Osteocyte (in vitro differentiated cells): ENCODE measurements at regions not wholly inside any gene's neighbourhood (a gene's known extent, or its start where the extent isn't known, plus 50 kb on each side); places are given as distances from the start of the nearest gene placed in this dataset.

ENCODE experiments used
- DNase-seq: peaks from one replicate; pipeline ENCODE4 v3.0.0; 2021; ENCODE audit warnings: mixed read lengths; ENCODE audit not compliant: unreplicated experiment; ENCODE audit errors: extremely low spot score
- H3K27ac Mint-ChIP-seq: one replicate; pipeline ENCODE4 v1.8.0; 2021; ENCODE audit warnings: mild to moderate bottlenecking, mixed read lengths; ENCODE audit not compliant: unreplicated experiment
- H3K27me3 Mint-ChIP-seq: one replicate; pipeline ENCODE4 v1.8.0; 2021; ENCODE audit warnings: mixed read lengths; ENCODE audit not compliant: unreplicated experiment
- H3K36me3 Mint-ChIP-seq: one replicate; pipeline ENCODE4 v1.8.0; 2021; ENCODE audit warnings: mixed read lengths; ENCODE audit not compliant: unreplicated experiment
- H3K4me1 Mint-ChIP-seq: one replicate; pipeline ENCODE4 v1.8.0; 2021; ENCODE audit warnings: mixed read lengths; ENCODE audit not compliant: unreplicated experiment
- H3K4me3 Mint-ChIP-seq: one replicate; pipeline ENCODE4 v1.8.0; 2021; ENCODE audit warnings: mild to moderate bottlenecking, moderate library complexity, mixed read lengths; ENCODE audit not compliant: unreplicated experiment
- H3K9me3 Mint-ChIP-seq: one replicate; pipeline ENCODE4 v1.8.0; 2021; ENCODE audit warnings: mixed read lengths; ENCODE audit not compliant: unreplicated experiment
- CTCF ChIP-seq: fragments of 200-600 bp; sonication (generic); IDR thresholded peaks from 2 replicates; pipeline ENCODE4 v1.5.0; 2021; ENCODE audit warnings: antibody characterized with exemption, mild to moderate bottlenecking, moderate library complexity

DNA sequence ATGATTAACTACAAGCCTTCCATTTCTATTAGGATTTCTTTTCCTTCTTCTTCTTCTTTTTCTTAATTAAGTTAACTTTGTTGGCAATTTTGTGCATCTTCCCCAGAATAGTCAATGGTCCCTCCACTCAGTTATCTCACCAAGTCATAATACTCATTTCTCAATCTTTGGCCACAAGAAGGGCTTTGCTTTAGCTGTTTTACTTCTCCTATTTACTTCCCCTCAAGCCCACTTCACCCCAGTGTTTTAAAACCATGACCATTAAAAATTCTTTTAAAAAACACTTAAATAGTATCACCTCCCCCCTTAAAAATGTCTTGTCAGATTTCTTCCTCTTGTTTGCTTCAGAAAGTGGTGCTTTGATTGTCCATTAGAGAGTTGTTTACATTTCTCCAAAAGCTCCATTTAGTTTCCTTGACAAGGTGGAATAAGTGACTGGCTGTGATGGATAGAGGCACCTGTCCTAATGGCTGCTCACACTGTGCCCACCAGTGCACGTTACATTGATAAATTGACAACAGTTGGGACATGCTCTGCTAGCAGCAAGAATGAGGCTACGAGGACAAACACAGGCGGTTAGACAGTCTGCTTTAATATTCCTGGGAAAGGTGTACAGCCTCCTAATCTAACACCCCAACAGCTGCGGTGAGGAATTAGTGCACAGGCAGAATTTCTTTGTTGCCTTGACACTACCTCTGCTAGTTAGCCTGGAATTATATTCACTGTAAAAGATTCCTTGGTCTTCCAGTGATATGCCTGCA, 354.7 kb downstream of the LMO4 start:
- Mint-ChIP-seq H3K27me3 (no peaks in the 10 kb centered on the region), H3K4me3 (no peak overlapping the region), H3K27ac (no peak overlapping the region), H3K36me3 (no peaks in the 10 kb centered on the region), H3K4me1 (no peaks in the 10 kb centered on the region), H3K9me3 (no peaks in the 10 kb centered on the region)
- TF ChIP-seq CTCF = no peak
- DNase-seq = no peak

DNA sequence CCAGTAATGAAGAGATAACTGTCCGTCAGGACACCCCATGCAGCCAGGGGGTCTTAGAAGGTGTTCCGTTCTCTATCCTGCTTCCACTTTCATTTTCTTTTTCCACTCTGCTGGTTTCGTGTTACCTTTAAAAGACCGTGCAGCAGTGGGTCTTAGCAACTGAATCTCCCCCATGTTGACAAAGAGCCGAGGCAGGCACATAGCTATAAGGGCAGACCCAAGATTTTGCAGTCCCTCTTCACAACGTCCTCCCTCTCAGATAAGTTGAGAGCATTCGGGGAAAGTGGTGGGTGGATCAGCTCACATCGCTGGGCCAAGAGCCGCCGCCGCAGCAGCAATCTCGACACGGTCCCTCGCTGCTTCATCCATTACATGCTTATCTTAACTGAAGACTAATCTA, 355.5 kb downstream of the LMO4 start:
- H3K4me1 Mint-ChIP-seq = no peaks in the 10 kb centered on the region
- no peak for TF ChIP-seq CTCF
- no peak for DNase-seq
- no peaks in the 10 kb centered on the region for H3K36me3 Mint-ChIP-seq
- peak overlapping the region; percentile 49 for H3K4me3 Mint-ChIP-seq
- no peaks in the 10 kb centered on the region for H3K9me3 Mint-ChIP-seq
- H3K27me3 Mint-ChIP-seq = no peaks in the 10 kb centered on the region
- H3K27ac Mint-ChIP-seq = no peak overlapping the region

DNA sequence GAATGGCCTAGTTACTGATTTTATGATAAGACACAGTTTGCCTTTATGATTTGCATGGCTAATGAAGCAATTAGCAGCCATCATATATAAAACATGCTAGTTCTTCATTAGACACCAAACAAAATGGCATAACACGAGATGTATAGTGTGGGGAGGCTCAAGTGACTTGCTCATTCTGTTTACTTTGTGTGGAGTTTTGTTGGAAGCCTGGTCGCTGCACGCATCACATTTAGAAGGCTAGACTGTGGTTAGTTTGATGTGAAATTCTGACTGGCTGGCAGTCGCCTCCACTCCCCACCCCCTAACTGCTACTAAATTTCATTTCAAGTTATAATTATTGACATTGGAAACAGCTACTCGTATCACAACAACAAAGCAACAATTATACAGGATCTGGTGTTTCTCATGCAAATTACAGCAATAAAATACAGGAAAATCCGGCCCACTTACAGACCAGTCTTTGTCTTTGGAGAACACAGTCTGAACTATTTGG, 356.1 kb downstream of the LMO4 start:
- no peak for DNase-seq
- Mint-ChIP-seq H3K4me3 (no peak overlapping the region), H3K27me3 (peaks cover 2% of the 10 kb centered on the region), H3K36me3 (no peaks in the 10 kb centered on the region), H3K27ac (no peak overlapping the region), H3K9me3 (no peaks in the 10 kb centered on the region), H3K4me1 (no peaks in the 10 kb centered on the region)
- no peak for TF ChIP-seq CTCF

DNA sequence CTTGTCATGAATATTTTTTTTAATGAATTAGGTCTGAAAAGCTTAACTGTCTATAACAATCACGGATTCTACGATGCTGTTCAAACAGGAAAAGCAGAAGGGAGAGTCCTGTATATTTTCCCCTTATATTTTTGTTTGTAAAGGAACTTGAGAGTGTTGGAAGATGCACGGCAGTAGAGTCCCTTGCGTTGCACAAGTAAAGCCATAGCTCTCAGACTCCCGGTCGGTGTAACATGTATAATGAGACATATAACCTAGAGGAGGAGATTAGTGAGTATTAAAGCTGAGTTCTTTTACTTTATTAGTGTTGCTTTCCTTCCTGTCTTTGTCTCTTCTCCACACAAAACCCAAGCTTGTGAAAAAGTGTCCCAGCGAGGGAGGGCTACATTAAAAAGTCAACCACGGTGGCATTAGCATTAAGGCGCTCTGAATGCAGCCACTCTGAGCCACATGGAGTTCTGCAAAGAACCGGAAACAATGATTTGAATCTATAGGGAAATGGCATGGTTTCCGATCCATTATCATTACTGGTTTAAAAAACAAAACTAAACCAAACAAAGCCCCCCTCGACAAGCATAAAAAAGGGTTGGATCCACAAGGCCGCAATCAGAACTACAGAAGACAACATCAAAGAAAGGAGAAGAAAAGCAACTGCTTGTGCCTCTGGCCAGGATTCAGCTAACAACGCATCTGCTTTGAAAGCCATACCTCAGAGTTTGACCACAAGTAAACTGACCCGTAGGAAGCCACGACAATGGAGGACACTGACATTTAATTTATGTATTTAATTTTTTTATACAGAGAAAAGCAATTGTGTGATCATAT, 356.8 kb downstream of the LMO4 start:
- Mint-ChIP-seq H3K4me1 (no peaks in the 10 kb centered on the region), H3K27me3 (peaks cover 2% of the 10 kb centered on the region), H3K36me3 (no peaks in the 10 kb centered on the region)

More for the DNA sequence above, 356.8 kb downstream of the LMO4 start:
- no peak for DNase-seq
- Mint-ChIP-seq H3K27ac (no peak overlapping the region), H3K9me3 (no peaks in the 10 kb centered on the region), H3K4me3 (no peak overlapping the region)
- TF ChIP-seq CTCF = no peak
